ENCODE measurements at regions not wholly inside any gene's neighbourhood (a gene's known extent, or its start where the extent isn't known, plus 50 kb on each side); places are given as distances from the start of the nearest gene placed in this dataset.

DNA sequence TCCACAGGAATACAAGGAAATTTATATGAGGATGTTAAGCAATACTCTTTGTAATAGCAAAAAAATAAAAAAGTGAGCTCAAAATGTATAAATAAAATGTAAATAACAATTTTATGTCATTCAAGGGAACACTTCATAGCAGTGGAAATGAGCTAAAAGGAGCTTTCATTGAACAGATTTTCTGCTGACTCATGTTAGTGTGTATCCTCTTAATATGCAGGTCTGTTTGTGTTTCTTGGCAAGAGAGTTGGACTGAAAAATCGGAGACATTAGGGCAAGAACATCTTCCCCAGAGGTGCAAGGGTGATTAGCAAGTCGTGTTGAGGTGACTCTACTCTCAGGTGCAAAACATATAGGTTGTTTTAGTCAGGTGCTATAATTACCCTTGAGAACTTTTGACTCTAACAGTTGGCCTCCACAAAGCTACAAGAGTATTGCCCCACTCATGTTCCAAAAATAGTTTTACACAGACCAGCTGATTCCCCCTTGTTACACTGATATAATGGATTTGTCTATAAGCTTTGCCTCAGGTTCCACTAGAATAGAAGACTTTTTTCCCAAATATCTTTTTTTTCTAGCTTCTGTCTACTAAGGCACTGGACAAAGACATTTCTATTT, 702.9 kb downstream of the TENT5A start:
- TF ChIP-seq FOXP2 (optimal IDR thresholded peaks at IDR 0.05; ENCODE audit: borderline replicate concordance, extremely low read depth, extremely low read length, insufficient read depth), result no peak
- TF ChIP-seq SIN3A (IDR thresholded peaks at IDR 0.05; ENCODE audit: borderline replicate concordance, insufficient read depth, low read length), result no peak
- TF ChIP-seq, protein P1, sequence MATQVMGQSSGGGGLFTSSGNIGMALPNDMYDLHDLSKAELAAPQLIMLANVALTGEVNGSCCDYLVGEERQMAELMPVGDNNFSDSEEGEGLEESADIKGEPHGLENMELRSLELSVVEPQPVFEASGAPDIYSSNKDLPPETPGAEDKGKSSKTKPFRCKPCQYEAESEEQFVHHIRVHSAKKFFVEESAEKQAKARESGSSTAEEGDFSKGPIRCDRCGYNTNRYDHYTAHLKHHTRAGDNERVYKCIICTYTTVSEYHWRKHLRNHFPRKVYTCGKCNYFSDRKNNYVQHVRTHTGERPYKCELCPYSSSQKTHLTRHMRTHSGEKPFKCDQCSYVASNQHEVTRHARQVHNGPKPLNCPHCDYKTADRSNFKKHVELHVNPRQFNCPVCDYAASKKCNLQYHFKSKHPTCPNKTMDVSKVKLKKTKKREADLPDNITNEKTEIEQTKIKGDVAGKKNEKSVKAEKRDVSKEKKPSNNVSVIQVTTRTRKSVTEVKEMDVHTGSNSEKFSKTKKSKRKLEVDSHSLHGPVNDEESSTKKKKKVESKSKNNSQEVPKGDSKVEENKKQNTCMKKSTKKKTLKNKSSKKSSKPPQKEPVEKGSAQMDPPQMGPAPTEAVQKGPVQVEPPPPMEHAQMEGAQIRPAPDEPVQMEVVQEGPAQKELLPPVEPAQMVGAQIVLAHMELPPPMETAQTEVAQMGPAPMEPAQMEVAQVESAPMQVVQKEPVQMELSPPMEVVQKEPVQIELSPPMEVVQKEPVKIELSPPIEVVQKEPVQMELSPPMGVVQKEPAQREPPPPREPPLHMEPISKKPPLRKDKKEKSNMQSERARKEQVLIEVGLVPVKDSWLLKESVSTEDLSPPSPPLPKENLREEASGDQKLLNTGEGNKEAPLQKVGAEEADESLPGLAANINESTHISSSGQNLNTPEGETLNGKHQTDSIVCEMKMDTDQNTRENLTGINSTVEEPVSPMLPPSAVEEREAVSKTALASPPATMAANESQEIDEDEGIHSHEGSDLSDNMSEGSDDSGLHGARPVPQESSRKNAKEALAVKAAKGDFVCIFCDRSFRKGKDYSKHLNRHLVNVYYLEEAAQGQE (IDR thresholded peaks at IDR 0.05; ENCODE audit: insufficient read depth in 1 of 2, low read depth in 2 of 2, low read length in 2 of 2), result no peak
- no peak for TF ChIP-seq POLR2AphosphoS5 (IDR thresholded peaks at IDR 0.05; ENCODE audit: low read depth, low read length)

Measured in PFSK-1 (cell line).